Body of pancreas (tissue), 4 donors: ENCODE measurements at regions not wholly inside any gene's neighbourhood (a gene's known extent, or its start where the extent isn't known, plus 50 kb on each side); places are given as distances from the start of the nearest gene placed in this dataset.

Experiments used
- POLR2A ChIP-seq, 3 donors: fragments of 450-650 bp; IDR thresholded peaks; one replicate each; pipeline ENCODE4 v1.6.1; 2016; ENCODE audit warnings: antibody characterized with exemption in 3 of 3, mild to moderate bottlenecking in 2 of 3
- TF ChIP-seq, protein P1 (sequence below), 7 experiments: fragments of 450-650 bp in 4 of 7; fragments of 200-600 bp in 3 of 7; sonication (generic) in 3 of 7; IDR thresholded peaks; one replicate each; pipeline ENCODE4 v1.5.1; 2016 to 2019; ENCODE audit warnings: antibody characterized with exemption in 7 of 7

- TF ChIP-seq, protein P1, sequence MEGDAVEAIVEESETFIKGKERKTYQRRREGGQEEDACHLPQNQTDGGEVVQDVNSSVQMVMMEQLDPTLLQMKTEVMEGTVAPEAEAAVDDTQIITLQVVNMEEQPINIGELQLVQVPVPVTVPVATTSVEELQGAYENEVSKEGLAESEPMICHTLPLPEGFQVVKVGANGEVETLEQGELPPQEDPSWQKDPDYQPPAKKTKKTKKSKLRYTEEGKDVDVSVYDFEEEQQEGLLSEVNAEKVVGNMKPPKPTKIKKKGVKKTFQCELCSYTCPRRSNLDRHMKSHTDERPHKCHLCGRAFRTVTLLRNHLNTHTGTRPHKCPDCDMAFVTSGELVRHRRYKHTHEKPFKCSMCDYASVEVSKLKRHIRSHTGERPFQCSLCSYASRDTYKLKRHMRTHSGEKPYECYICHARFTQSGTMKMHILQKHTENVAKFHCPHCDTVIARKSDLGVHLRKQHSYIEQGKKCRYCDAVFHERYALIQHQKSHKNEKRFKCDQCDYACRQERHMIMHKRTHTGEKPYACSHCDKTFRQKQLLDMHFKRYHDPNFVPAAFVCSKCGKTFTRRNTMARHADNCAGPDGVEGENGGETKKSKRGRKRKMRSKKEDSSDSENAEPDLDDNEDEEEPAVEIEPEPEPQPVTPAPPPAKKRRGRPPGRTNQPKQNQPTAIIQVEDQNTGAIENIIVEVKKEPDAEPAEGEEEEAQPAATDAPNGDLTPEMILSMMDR (IDR thresholded peaks at IDR 0.05): no peak
- no peak for TF ChIP-seq POLR2A (IDR thresholded peaks at IDR 0.05)
Observed at GRCh38 chr5:155598552-155598951, 585.0 kb downstream of the KIF4B start.
